Left lung (tissue), 4 donors: ENCODE measurements at regions not wholly inside any gene's neighbourhood (a gene's known extent, or its start where the extent isn't known, plus 50 kb on each side); places are given as distances from the start of the nearest gene placed in this dataset.

Source experiments
- ATAC-seq: fragments of 200-7000 bp; cut with Tn5 transposase; one replicate; pipeline ENCODE4 v1.9.1; 2020; ENCODE audit warnings: moderate library complexity
- DNase-seq, 4 donors: peaks; one replicate each; pipeline ENCODE4 v3.0.0-alpha.2; 2013 to 2020
- H3K27ac ChIP-seq, 2 donors: fragments of 200-600 bp; sonication (generic) in 1 of 2; one replicate each; pipeline versions ENCODE4 v1.5.0 to v1.8.0; 2020 to 2021
- H3K27me3 ChIP-seq, 2 donors: fragments of 200-600 bp; sonication (generic) in 1 of 2; one replicate each; pipeline versions ENCODE4 v1.5.0 to v1.8.0; 2020 to 2021
- H3K36me3 ChIP-seq, 2 donors: fragments of 200-600 bp; sonication (generic) in 1 of 2; one replicate each; pipeline versions ENCODE4 v1.5.0 to v1.8.0; 2020 to 2021
- H3K4me1 ChIP-seq, 2 donors: fragments of 200-600 bp; one replicate each; pipeline ENCODE4 v1.8.0; 2021
- H3K4me3 ChIP-seq, 2 donors: fragments of 200-600 bp; sonication (generic) in 1 of 2; one replicate each; pipeline versions ENCODE4 v1.5.0 to v1.8.0; 2020 to 2021; ENCODE audit warnings: mild to moderate bottlenecking in 1 of 2
- H3K9me3 ChIP-seq, 2 donors: fragments of 200-600 bp; sonication (generic) in 1 of 2; one replicate each; pipeline versions ENCODE4 v1.5.0 to v1.8.0; 2020 to 2021
- intact Hi-C, 2 donors: fragments of 100-400 bp; cut with DNase I; formaldehyde crosslinking; loops; one replicate each; pipeline versions ENCODE4 v1.11.2 to v1.14.2; 2022
- TF ChIP-seq, protein P1 (sequence below), 2 donors: fragments of 200-600 bp; sonication (generic) in 1 of 2; IDR thresholded peaks; one replicate each; pipeline versions ENCODE4 v1.5.0 to v1.8.0; 2021; ENCODE audit warnings: antibody characterized with exemption in 2 of 2
- donor health status: DM: no; HTN: yes; CAD: no.
- donor health status: DM: no; HTN: no; CAD: no.

DNA sequence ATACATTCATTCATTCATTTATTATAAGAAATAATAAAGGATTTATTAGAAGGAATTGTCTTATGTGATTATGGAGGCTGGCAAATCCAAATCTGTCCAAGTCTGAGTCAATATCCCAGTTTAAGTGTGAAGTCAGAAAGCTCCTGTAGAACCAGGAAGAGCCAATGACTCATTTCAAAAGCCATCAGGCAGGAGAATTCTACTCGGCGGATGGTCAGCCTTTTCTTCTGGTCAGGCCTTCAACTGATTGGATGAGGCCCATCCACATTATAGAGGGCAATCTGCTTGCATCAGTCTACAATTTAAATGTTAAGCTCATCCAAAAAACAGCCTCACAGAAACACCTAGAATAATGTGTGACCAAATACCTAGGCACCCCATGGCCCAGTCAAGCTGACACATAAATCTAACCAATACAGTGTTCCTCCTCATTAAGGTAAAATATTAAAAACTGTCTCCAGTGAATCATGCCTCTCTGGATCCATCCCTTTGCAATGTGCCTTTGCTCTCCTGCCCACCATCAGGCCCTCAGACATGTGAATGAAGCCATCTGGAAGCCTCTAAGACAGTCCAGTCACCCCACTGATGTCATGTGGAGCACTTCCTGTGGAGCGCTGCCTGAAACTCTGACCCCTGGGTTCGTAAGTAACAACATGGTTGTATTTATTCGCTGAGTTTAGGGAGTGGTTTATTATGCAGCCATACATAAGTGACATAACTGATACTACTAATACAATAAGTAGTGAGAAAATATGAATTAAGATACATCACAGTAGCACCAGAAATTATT lies 69.2 kb upstream of the WSB1 start:
- H3K4me1 ChIP-seq = no peaks in the 10 kb centered on the region
- H3K4me3 ChIP-seq = no peak overlapping the region
- H3K27me3 ChIP-seq = no peaks in the 10 kb centered on the region
- no peaks in the 10 kb centered on the region for H3K36me3 ChIP-seq
- no peaks in the 10 kb centered on the region for H3K9me3 ChIP-seq
- DNase-seq = no peak
- no peak for ATAC-seq
- no peak overlapping the region for H3K27ac ChIP-seq
- TF ChIP-seq, protein P1, sequence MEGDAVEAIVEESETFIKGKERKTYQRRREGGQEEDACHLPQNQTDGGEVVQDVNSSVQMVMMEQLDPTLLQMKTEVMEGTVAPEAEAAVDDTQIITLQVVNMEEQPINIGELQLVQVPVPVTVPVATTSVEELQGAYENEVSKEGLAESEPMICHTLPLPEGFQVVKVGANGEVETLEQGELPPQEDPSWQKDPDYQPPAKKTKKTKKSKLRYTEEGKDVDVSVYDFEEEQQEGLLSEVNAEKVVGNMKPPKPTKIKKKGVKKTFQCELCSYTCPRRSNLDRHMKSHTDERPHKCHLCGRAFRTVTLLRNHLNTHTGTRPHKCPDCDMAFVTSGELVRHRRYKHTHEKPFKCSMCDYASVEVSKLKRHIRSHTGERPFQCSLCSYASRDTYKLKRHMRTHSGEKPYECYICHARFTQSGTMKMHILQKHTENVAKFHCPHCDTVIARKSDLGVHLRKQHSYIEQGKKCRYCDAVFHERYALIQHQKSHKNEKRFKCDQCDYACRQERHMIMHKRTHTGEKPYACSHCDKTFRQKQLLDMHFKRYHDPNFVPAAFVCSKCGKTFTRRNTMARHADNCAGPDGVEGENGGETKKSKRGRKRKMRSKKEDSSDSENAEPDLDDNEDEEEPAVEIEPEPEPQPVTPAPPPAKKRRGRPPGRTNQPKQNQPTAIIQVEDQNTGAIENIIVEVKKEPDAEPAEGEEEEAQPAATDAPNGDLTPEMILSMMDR (IDR thresholded peaks at IDR 0.05) = no peak
- intact Hi-C loops = no loop called here

DNA sequence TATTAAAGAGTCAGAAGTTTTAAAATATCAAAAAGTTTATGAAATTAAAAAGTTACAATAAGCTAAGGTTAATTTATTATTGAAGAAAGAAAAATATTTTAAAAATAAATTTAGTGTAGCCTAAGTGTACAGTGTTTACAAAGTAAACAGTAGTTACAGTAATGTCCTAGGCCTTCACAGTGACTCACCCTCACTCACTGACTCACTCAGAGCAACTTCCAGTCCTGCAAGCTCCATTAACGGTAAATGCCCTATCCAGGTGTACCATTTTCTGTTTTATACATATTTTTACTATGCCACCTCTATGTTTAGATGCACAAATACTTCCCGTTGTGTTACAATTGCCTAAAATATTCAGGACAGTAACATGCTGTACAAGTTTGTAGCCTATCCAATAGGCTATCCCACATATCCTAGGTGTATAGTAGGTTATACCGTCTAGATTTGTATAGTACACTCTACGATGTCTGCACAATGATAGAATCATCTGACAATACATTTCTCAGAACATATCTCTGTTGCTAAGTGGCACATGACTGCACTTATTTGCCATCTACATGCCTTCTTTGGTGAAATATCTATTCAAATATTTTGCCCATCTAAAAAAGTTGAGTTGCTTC lies 67.2 kb upstream of the WSB1 start:
- intact Hi-C loops = no loop called here
- Histone ChIP-seq H3K27ac (no peak overlapping the region), H3K4me3 (no peak overlapping the region), H3K36me3 (no peaks in the 10 kb centered on the region), H3K27me3 (no peaks in the 10 kb centered on the region), H3K4me1 (no peaks in the 10 kb centered on the region), H3K9me3 (no peaks in the 10 kb centered on the region)
- no peak for DNase-seq
- ATAC-seq = peak; percentile 93
- TF ChIP-seq, protein P1 (IDR thresholded peaks at IDR 0.05) = no peak

DNA sequence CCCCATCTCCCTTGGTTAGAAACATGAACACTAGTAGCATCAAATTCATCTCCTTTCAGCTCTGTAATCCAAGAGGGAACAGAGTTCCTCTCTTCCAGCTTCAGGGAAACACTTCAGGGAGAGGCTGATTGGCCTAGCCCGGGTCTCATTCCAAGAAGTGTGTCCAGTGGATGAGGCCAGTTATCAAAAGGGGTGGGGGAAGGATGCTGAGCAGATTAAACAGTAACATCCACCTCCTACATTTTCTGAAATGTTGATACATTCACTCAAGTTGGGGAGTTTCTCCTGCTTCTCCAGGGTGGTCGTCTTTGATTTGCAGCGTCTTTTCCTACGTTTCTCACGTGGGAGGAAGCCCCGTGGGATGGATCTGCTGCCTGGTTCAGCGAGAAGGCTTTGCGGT lies 62.9 kb upstream of the WSB1 start:
- H3K4me3 ChIP-seq = no peak overlapping the region
- no peaks in the 10 kb centered on the region for H3K9me3 ChIP-seq
- no peaks in the 10 kb centered on the region for H3K27me3 ChIP-seq
- no peak for DNase-seq
- TF ChIP-seq, protein P1 (IDR thresholded peaks at IDR 0.05) = no peak
- H3K27ac ChIP-seq = no peak overlapping the region
- peaks cover 0 to 13% of the 10 kb centered on the region in 2 donors for H3K4me1 ChIP-seq
- H3K36me3 ChIP-seq = no peaks in the 10 kb centered on the region
- intact Hi-C loops = loop anchor here in 1 of 2 donors (10.0 kb wide), 1 partner anchor 104 kb away; no protein-coding TSS in a partner anchor
- no peak for ATAC-seq

- H3K27ac ChIP-seq = no peak overlapping the region
- H3K9me3 ChIP-seq = no peaks in the 10 kb centered on the region
These were observed 61.6 kb upstream of the WSB1 start for GRCh38 chr17:27232328-27232727.

DNA sequence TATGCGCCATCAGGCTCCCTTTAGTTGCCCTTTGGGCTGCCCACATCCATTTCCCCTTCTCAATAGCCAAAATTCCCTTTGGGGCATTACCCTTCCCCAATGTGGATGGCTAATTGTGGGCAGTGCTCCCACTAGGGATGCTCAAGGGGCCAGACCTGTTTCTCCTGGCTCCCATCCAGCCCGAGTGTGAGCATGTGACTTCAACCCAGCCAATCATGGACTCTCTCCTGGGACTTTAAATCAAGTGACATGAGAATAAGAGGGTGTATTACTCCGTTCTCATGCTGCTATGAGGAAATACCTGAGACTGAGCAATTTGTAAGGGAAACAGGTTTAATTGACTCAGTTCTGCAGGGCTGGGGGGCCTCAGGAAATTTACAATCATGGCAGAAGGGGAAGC lies 60.9 kb upstream of the WSB1 start:
- Histone ChIP-seq H3K27me3 (no peaks in the 10 kb centered on the region), H3K36me3 (no peaks in the 10 kb centered on the region), H3K4me1 (peaks cover 0 to 30% of the 10 kb centered on the region in 2 donors), H3K4me3 (no peak overlapping the region), H3K27ac (no peak overlapping the region), H3K9me3 (no peaks in the 10 kb centered on the region)
- ATAC-seq = no peak
- intact Hi-C loops = loop anchor here in 1 of 2 donors (10.0 kb wide), 1 partner anchor 102 kb away; no protein-coding TSS in a partner anchor
- TF ChIP-seq, protein P1 (IDR thresholded peaks at IDR 0.05) = no peak
- DNase-seq = no peak

More at GRCh38 chr17:27232328-27232727, 61.6 kb upstream of the WSB1 start:
- DNase-seq (no peak), ATAC-seq (no peak)
- H3K4me1 ChIP-seq = peaks cover 0 to 24% of the 10 kb centered on the region in 2 donors
- H3K36me3 ChIP-seq = no peaks in the 10 kb centered on the region
- H3K27me3 ChIP-seq = no peaks in the 10 kb centered on the region
- intact Hi-C loops = loop anchor here in 1 of 2 donors (10.0 kb wide), 1 partner anchor 102 kb away; no protein-coding TSS in a partner anchor
- TF ChIP-seq, protein P1 (IDR thresholded peaks at IDR 0.05) = no peak
- H3K4me3 ChIP-seq = no peak overlapping the region
